Smooth muscle cell (in vitro differentiated cells): ENCODE measurements at regions not wholly inside any gene's neighbourhood (a gene's known extent, or its start where the extent isn't known, plus 50 kb on each side); places are given as distances from the start of the nearest gene placed in this dataset.
A peak's percentile ranks its signal among the peaks of the same experiment; 100 is the strongest.

Experiments used
- DNase-seq: peaks from one replicate; lab custom pipeline; 2025; ENCODE audit not compliant: unreplicated experiment; lab: John Stamatoyannopoulos, UW
- H2AFZ ChIP-seq: fragments of 200-600 bp; sonication (generic); 2 replicates; pipeline ENCODE4 v1.6.0; 2016; ENCODE audit warnings: antibody characterized with exemption, low read depth, mild to moderate bottlenecking
- H3F3A ChIP-seq: fragments of 200-600 bp; sonication (generic); 2 replicates; pipeline ENCODE4 v1.6.0; 2017; ENCODE audit warnings: antibody characterized with exemption, low read depth
- H3K27ac ChIP-seq: fragments of 200-600 bp; sonication (generic); 2 replicates; pipeline ENCODE4 v1.5.1; 2016; ENCODE audit warnings: low read depth, mild to moderate bottlenecking
- H3K27me3 ChIP-seq: fragments of 200-600 bp; sonication (generic); 2 replicates; pipeline ENCODE4 v1.6.1; 2016; ENCODE audit warnings: low read depth, mild to moderate bottlenecking
- H3K36me3 ChIP-seq: fragments of 200-600 bp; sonication (generic); 2 replicates; pipeline ENCODE4 v1.5.1; 2016; ENCODE audit warnings: low read depth
- H3K4me1 ChIP-seq: fragments of 200-600 bp; sonication (generic); 2 replicates; pipeline ENCODE4 v1.5.1; 2016; ENCODE audit warnings: low read depth
- H3K4me2 ChIP-seq: fragments of 200-600 bp; sonication (generic); 2 replicates; pipeline ENCODE4 v1.6.0; 2016; ENCODE audit warnings: mild to moderate bottlenecking
- H3K4me3 ChIP-seq: fragments of 200-600 bp; sonication (generic); 2 replicates; pipeline ENCODE4 v1.5.1; 2016; ENCODE audit warnings: mild to moderate bottlenecking
- H3K79me2 ChIP-seq: fragments of 200-600 bp; sonication (generic); 2 replicates; pipeline ENCODE4 v1.6.0; 2016; ENCODE audit warnings: low read depth, mild to moderate bottlenecking
- H3K9ac ChIP-seq: fragments of 200-600 bp; sonication (generic); 2 replicates; pipeline ENCODE4 v1.6.0; 2016; ENCODE audit warnings: low read depth
- H3K9me3 ChIP-seq: fragments of 200-600 bp; sonication (generic); replicated peaks from 2 replicates; pipeline ENCODE4 v1.5.1; 2016; ENCODE audit warnings: low read depth
- H4K20me1 ChIP-seq: fragments of 200-600 bp; sonication (generic); 2 replicates; pipeline ENCODE4 v1.6.0; 2016; ENCODE audit warnings: low read depth
- CTCF ChIP-seq: fragments of 200-600 bp; sonication (generic); IDR thresholded peaks from 2 replicates; pipeline ENCODE4 v1.5.1; 2017; ENCODE audit warnings: borderline replicate concordance, mild to moderate bottlenecking, antibody characterized with exemption; ENCODE audit not compliant: insufficient read depth, poor library complexity, severe bottlenecking
- WGBS: methylation state at CpG from one replicate; pipeline ENCODE4 v1.1.7; 2016; ENCODE audit warnings: low lambda C conversion rate; 5-methylcytosine and 5-hydroxymethylcytosine counted together

GRCh38 chr3:14343338-14344112, 58.9 kb upstream of the SLC6A6 start:
- H3K9ac ChIP-seq = no peak overlapping the region
- DNase-seq = no peak
- peaks cover 28% of the 10 kb centered on the region for H3K4me1 ChIP-seq
- H3K27me3 ChIP-seq = no peaks in the 10 kb centered on the region
- H3K4me3 ChIP-seq = no peak overlapping the region
- 64% methylated on average over 21 of the region's 21 CpGs for WGBS
- TF ChIP-seq CTCF = no peak
- H4K20me1 ChIP-seq = no peaks in the 10 kb centered on the region
- peak overlapping the region; percentile 25 for H3K27ac ChIP-seq
- no peaks in the 10 kb centered on the region for H3K79me2 ChIP-seq
- H3K36me3 ChIP-seq = no peaks in the 10 kb centered on the region
- no peaks in the 10 kb centered on the region for H3K9me3 ChIP-seq
- no peak overlapping the region for H2AFZ ChIP-seq
- peak overlapping the region; percentile 54 for H3K4me2 ChIP-seq
- H3F3A ChIP-seq = peaks cover 4% of the 10 kb centered on the region

- TF ChIP-seq CTCF = no peak
- Histone ChIP-seq H3K9me3 (no peaks in the 10 kb centered on the region), H3K27ac (no peak overlapping the region), H3F3A (peaks cover 4% of the 10 kb centered on the region), H3K79me2 (no peaks in the 10 kb centered on the region), H4K20me1 (no peaks in the 10 kb centered on the region), H3K27me3 (no peaks in the 10 kb centered on the region), H3K4me3 (no peak overlapping the region), H2AFZ (no peak overlapping the region), H3K36me3 (no peaks in the 10 kb centered on the region), H3K4me1 (peaks cover 28% of the 10 kb centered on the region), H3K4me2 (peak overlapping the region; percentile 39), H3K9ac (no peak overlapping the region)
- 72% methylated on average over 7 of the region's 7 CpGs for WGBS
- DNase-seq = no peak
Measured at GRCh38 chr3:14344351-14344750, 58.1 kb upstream of the SLC6A6 start.

- 39% methylated on average over 7 of the region's 7 CpGs for WGBS
- Histone ChIP-seq H3K4me3 (no peak overlapping the region), H3K36me3 (no peaks in the 10 kb centered on the region), H2AFZ (peak overlapping the region; percentile 22), H3K27me3 (no peaks in the 10 kb centered on the region), H3K79me2 (no peaks in the 10 kb centered on the region), H3K27ac (peak overlapping the region; percentile 43), H3K9me3 (no peaks in the 10 kb centered on the region), H3K4me1 (peaks cover 28% of the 10 kb centered on the region), H4K20me1 (no peaks in the 10 kb centered on the region), H3K4me2 (peak overlapping the region; percentile 38), H3F3A (peaks cover 4% of the 10 kb centered on the region), H3K9ac (no peak overlapping the region)
- no peak for TF ChIP-seq CTCF
- DNase-seq = no peak
Measured at GRCh38 chr3:14345496-14346150, 56.8 kb upstream of the SLC6A6 start.
